CD4-positive, alpha-beta T cell (primary cell): ENCODE measurements at regions not wholly inside any gene's neighbourhood (a gene's known extent, or its start where the extent isn't known, plus 50 kb on each side); places are given as distances from the start of the nearest gene placed in this dataset.

Experiments used
- ATAC-seq: fragments of 200-7000 bp; cut with Tn5 transposase; one replicate; pipeline ENCODE4 v1.10.0; 2022; ENCODE audit warnings: mild to moderate bottlenecking; ENCODE audit not compliant: poor library complexity
- CTCF ChIA-PET: fragments of 350-600 bp; sonication (Branson Sonifier 250); formaldehyde crosslinking; loops from one replicate; lab custom pipeline; 2021; ENCODE audit warnings: antibody characterized with exemption, inconsistent platforms; lab: Charles Lee
- POLR2A ChIA-PET: fragments of 350-600 bp; sonication (Branson Sonifier 250); formaldehyde crosslinking; loops from one replicate; lab custom pipeline; 2021; ENCODE audit warnings: antibody characterized with exemption, inconsistent platforms; lab: Charles Lee
- DNase-seq, 14 experiments: peaks; one replicate each; pipeline ENCODE4 v3.0.0-alpha.2; 2013 to 2020; ENCODE audit warnings: mixed read lengths in 2 of 14
- H3K27ac ChIP-seq, 2 donors: one replicate each; pipeline versions ENCODE4 v1.5.1 to v1.7.0; 2013; ENCODE audit warnings: low read length in 2 of 2, low read depth in 1 of 2, mild to moderate bottlenecking in 1 of 2
- H3K27me3 ChIP-seq, 2 experiments: 1 replicate in 1 of 2; 2 replicates in 1 of 2; pipeline versions ENCODE4 v1.6.1 to v1.7.0; 2013; ENCODE audit warnings: low read length in 2 of 2, control low read depth in 1 of 2, mild to moderate bottlenecking in 1 of 2, moderate library complexity in 1 of 2; ENCODE audit not compliant: insufficient read depth in 2 of 2, control insufficient read depth in 1 of 2
- H3K36me3 ChIP-seq: one replicate; pipeline ENCODE4 v1.6.1; 2013; ENCODE audit warnings: low read length, control low read depth; ENCODE audit not compliant: insufficient read depth
- H3K4me1 ChIP-seq: one replicate; pipeline ENCODE4 v1.6.1; 2013; ENCODE audit warnings: low read length, control low read depth; ENCODE audit not compliant: insufficient read depth
- H3K4me3 ChIP-seq: one replicate; pipeline ENCODE4 v1.5.1; 2013; ENCODE audit warnings: mild to moderate bottlenecking, low read length, moderate library complexity
- H3K9me3 ChIP-seq, 2 experiments: 1 replicate in 1 of 2; 2 replicates in 1 of 2; pipeline versions ENCODE4 v1.6.1 to v1.7.0; 2013; ENCODE audit warnings: low read length in 2 of 2, mild to moderate bottlenecking in 2 of 2, control low read depth in 1 of 2, moderate library complexity in 1 of 2; ENCODE audit not compliant: control insufficient read depth in 1 of 2, insufficient read depth in 1 of 2
- H3K27ac Mint-ChIP-seq: one replicate; pipeline ENCODE4 v1.8.0; 2020; ENCODE audit warnings: mixed read lengths
- H3K27me3 Mint-ChIP-seq: one replicate; pipeline ENCODE4 v1.8.0; 2021; ENCODE audit warnings: mixed read lengths
- H3K36me3 Mint-ChIP-seq: one replicate; pipeline ENCODE4 v1.8.0; 2021; ENCODE audit warnings: low read depth, mixed read lengths
- H3K4me1 Mint-ChIP-seq: one replicate; pipeline ENCODE4 v1.8.0; 2021; ENCODE audit warnings: low read depth, mixed read lengths
- H3K4me3 Mint-ChIP-seq: one replicate; pipeline ENCODE4 v1.8.0; 2020; ENCODE audit warnings: mild to moderate bottlenecking, mixed read lengths
- H3K9me3 Mint-ChIP-seq: one replicate; pipeline ENCODE4 v1.8.0; 2020; ENCODE audit warnings: mixed read lengths
- CTCF ChIP-seq: fragments of 200-600 bp; IDR thresholded peaks from one replicate; pipeline ENCODE4 v1.8.0; 2022; ENCODE audit warnings: antibody characterized with exemption, mild to moderate bottlenecking
- intact Hi-C, 2 experiments: fragments of 100-400 bp; cut with DNase I in 1 of 2; cut with micrococcal nuclease in 1 of 2; formaldehyde crosslinking; loops; one replicate each; pipeline versions ENCODE4 v1.15.1 to v1.9.0; 2023 to 2025; cut with DNase I, micrococcal nuclease

DNA sequence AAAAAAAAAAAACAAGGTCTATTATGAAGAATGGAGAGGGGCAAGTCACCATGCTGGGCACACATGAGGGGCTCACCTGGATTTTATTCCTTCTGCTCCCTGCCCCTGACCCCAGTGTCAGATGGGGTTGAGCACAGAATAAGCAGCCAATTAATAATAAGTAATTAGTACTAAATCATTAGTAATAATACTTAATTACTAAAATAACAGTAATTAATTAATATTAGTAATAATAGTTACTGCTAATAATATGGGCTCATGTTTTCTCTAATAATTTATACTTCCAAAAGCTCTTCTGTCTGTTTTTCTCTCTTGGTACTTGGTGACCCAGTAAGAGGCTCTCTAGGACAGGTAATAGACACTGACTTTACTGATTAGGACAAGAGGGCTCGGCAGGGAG lies 360.9 kb downstream of the VRK1 start:
- Histone ChIP-seq H3K9me3 (peaks cover 9 to 13% of the 10 kb centered on the region in 2 experiments), H3K27ac (no peak overlapping the region), H3K36me3 (no peaks in the 10 kb centered on the region), H3K4me1 (no peaks in the 10 kb centered on the region), H3K27me3 (peaks cover 0 to 11% of the 10 kb centered on the region in 2 experiments), H3K4me3 (no peak overlapping the region)
- ChIA-PET POLR2A (no interaction called here), CTCF (interaction anchor here (0.7 kb wide), 1 partner anchor 19 kb away, joined by 3 read pairs; no protein-coding TSS in a partner anchor)
- intact Hi-C loops = no loop called here
- H3K36me3 Mint-ChIP-seq = no peaks in the 10 kb centered on the region
- ATAC-seq (no peak), DNase-seq (no peak)
- H3K27ac Mint-ChIP-seq = no peak overlapping the region
- no peak for TF ChIP-seq CTCF
- H3K4me3 Mint-ChIP-seq = no peak overlapping the region
- peaks cover 5% of the 10 kb centered on the region for H3K9me3 Mint-ChIP-seq
- H3K4me1 Mint-ChIP-seq = no peaks in the 10 kb centered on the region
- peaks cover 20% of the 10 kb centered on the region for H3K27me3 Mint-ChIP-seq

GRCh38 chr14:97159124-97159523 lies 361.9 kb downstream of the VRK1 start:
- no peak for ATAC-seq
- ChIA-PET POLR2A (no interaction called here), CTCF (interaction anchor here (0.7 kb wide), 1 partner anchor 18 kb away, joined by 3 read pairs; no protein-coding TSS in a partner anchor)
- no peak for TF ChIP-seq CTCF
- peaks cover 15% of the 10 kb centered on the region for H3K27me3 Mint-ChIP-seq
- intact Hi-C loops = no loop called here
- no peaks in the 10 kb centered on the region for H3K36me3 Mint-ChIP-seq
- no peak overlapping the region for H3K27ac Mint-ChIP-seq
- Histone ChIP-seq H3K9me3 (peaks cover 9 to 13% of the 10 kb centered on the region in 2 experiments), H3K4me3 (no peak overlapping the region), H3K4me1 (no peaks in the 10 kb centered on the region), H3K36me3 (no peaks in the 10 kb centered on the region), H3K27me3 (peaks cover 0 to 11% of the 10 kb centered on the region in 2 experiments), H3K27ac (no peak overlapping the region)
- peaks cover 5% of the 10 kb centered on the region for H3K9me3 Mint-ChIP-seq
- DNase-seq = no peak
- no peak overlapping the region for H3K4me3 Mint-ChIP-seq
- H3K4me1 Mint-ChIP-seq = no peaks in the 10 kb centered on the region

DNA sequence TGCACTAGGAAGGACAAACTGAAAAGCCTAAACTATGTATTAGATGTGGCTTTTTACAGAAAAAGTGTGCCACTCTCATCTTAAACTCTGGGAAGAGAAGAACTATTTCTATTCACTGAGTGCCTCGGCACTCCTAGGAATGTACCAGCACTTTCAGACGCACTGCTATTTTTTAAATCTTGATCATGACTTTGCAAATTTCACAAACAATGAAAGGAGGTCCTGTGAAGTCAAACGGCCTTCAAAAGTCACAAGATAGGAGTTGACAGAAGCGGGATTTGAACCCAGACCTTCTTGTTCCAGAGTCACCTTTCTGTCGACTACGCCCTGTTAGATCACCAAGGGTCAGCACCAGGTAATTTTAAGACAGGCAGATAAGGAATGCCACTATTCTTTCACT lies 365.4 kb downstream of the VRK1 start:
- H3K27ac Mint-ChIP-seq = no peak overlapping the region
- Histone ChIP-seq H3K4me1 (no peaks in the 10 kb centered on the region), H3K36me3 (no peaks in the 10 kb centered on the region), H3K27ac (no peak overlapping the region), H3K4me3 (no peak overlapping the region), H3K9me3 (peaks cover 9 to 13% of the 10 kb centered on the region in 2 experiments), H3K27me3 (no peaks in the 10 kb centered on the region)
- H3K9me3 Mint-ChIP-seq = peaks cover 5% of the 10 kb centered on the region
- H3K36me3 Mint-ChIP-seq = no peaks in the 10 kb centered on the region
- intact Hi-C loops = no loop called here
- DNase-seq = no peak
- no peak for TF ChIP-seq CTCF
- ChIA-PET CTCF (no interaction called here), POLR2A (no interaction called here)
- ATAC-seq = no peak
- H3K4me1 Mint-ChIP-seq = no peaks in the 10 kb centered on the region
- H3K27me3 Mint-ChIP-seq = no peaks in the 10 kb centered on the region
- no peak overlapping the region for H3K4me3 Mint-ChIP-seq
